ENCODE measurements at regions not wholly inside any gene's neighbourhood (a gene's known extent, or its start where the extent isn't known, plus 50 kb on each side); places are given as distances from the start of the nearest gene placed in this dataset.

GRCh38 chr4:100130964-100131363, 59.3 kb downstream of the DDIT4L start:
- DNase-seq (ENCODE audit: low read depth in 2 of 2), result no peak

- no peak for DNase-seq (ENCODE audit: low read depth in 2 of 2)
Measured at GRCh38 chr4:100130491-100130890, 59.8 kb downstream of the DDIT4L start.

- no peak for DNase-seq (ENCODE audit: low read depth in 2 of 2)
Measured at GRCh38 chr4:100129774-100130173, 60.5 kb downstream of the DDIT4L start.

- DNase-seq (ENCODE audit: low read depth in 2 of 2), result no peak
Measured at GRCh38 chr4:100128338-100128737, 61.9 kb downstream of the DDIT4L start.

DNA sequence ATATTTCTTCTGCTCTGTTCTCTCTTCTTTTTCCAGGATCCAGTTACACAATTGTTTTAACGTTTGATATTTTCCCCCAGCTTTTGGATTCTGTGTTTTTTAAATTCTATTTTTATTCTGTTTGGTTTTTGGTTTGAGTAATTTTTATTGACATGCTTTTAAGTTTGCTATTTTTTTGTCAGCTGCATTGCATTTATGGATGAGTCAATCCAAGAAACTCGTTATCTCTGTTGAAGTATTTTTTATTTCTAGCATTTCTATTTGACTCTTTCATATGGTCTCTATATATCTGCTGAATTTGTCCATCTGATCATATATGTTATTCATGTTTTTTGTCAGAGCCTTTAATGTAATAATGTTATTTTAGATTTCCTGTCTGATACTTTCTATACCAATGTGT, 65.6 kb downstream of the DDIT4L start:
- DNase-seq (ENCODE audit: low read depth in 2 of 2), result no peak

DNA sequence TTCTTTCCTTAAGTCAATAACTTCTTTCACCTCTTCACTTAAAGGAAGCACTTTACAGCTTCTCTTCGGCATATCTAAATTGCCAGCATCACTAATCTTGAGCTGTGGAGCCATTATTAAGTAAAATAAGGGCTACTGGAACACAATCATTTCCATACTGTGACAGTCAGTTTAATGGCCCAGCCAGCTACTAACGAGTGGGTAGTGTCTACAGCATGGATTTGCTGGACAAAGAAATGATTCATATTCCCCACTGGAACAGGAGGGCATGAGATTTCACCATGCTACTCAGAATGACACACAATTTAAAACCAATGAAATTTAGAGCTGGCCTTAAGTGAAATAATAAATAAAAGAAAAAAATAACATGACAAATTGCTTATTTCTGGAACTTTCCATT, 72.1 kb downstream of the DDIT4L start:
- DNase-seq (ENCODE audit: low read depth in 2 of 2), result no peak

DNA sequence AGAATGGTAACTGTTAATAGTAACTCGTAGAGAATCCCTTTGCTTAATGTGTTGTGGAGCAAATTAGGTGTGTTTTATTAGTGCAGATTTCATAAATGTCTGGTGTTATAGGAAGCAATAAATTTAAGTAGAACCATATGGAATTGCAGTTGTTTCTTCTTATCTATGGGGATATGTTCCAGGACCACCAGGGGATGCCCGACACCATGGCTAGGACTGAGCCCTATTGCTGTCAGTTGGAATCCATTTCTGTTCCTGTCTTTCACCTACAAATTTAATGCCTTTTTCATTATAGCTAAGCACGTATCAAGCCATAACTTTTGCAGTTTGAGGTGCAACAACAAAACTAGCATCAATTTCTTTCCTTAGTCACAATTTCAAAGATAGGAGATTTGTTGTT, 72.5 kb downstream of the DDIT4L start:
- no peak for DNase-seq (ENCODE audit: low read depth in 2 of 2)

- no peak for DNase-seq (ENCODE audit: low read depth in 2 of 2)
Measured at GRCh38 chr4:100114909-100115308, 75.4 kb downstream of the DDIT4L start.

DNA sequence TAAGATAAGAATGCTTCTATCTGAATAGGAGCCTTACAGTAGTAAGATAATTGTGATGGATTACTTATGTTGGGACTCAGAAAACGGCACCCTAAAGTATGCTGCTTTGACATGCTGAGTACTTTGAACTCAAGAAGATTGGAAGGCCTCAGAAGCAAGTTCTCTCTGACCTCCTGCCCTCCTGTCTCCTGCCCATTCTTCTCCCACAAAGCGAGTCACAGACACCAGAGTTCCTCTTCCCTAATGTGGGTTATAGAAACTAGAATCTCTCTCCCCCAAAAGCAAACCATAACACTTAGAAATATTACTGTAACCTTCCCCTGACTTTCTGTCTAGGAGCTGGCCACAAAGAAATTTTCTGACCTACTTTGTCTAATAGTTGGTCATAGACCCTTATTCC, 76.5 kb downstream of the DDIT4L start:
- no peak for DNase-seq (ENCODE audit: low read depth in 2 of 2)

DNA sequence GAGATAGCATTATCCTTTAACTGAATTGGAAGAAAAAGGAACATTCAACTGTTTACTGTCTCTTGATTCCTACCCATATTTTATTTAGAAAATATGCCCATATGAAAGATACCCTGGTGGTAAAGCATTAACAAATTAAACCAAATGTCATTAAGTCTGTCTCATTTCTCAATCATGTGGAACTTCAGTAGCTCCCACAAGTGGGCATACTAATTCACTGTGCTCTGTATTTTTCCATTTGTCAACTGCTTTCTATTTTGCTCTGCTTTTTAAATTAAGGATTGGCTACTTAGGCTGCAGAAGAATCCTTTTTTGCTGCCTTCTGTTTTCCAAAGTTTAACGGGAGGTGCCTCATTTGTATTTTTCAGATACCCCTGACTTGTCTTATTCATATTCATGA, 77.2 kb downstream of the DDIT4L start:
- DNase-seq (ENCODE audit: low read depth in 2 of 2), result no peak

DNA sequence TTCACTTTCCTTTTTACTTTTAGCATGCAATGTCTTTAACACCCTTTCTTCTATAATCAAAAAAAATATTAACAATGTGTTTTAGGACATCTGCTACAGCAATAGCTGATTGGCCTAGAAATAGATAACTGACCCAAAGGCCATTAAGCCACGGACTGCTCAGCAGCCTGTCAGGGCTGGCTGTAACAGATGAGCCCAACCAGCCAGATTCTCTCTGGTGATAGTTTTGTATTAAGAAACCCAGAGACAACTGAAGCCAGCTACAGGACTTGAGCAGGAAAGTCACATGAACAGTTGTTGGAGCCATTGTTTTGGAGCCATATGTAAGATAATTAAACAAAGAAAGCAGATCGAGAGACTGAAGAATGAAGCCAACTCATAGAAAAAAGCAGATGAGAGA, 80.3 kb downstream of the DDIT4L start:
- no peak for DNase-seq (ENCODE audit: low read depth in 2 of 2)

DNA sequence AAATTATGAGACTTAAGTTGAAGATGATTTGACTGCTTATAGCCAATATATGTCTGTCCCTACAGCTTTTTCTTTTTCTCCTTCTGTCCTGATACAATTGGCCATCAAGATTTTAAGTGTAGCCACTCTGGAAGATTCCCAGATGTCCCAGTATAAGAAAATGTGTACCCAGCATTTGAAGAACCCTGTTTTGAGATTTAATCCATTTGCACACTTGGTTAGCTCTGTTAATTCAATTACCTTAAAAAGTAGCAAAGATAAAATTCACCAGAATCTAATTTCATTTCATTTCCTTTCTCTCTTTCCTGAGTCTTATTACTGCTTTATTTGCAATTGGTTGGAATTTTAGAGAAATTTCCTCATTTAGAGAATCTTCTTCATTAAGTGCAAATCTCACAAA, 81.4 kb downstream of the DDIT4L start:
- no peak for DNase-seq (ENCODE audit: low read depth in 2 of 2)

- no peak for DNase-seq (ENCODE audit: low read depth in 2 of 2)
Measured at GRCh38 chr4:100106982-100107381, 83.3 kb downstream of the DDIT4L start.

- DNase-seq (ENCODE audit: low read depth in 2 of 2), result no peak
Measured at GRCh38 chr4:100103671-100104070, 86.6 kb downstream of the DDIT4L start.

DNA sequence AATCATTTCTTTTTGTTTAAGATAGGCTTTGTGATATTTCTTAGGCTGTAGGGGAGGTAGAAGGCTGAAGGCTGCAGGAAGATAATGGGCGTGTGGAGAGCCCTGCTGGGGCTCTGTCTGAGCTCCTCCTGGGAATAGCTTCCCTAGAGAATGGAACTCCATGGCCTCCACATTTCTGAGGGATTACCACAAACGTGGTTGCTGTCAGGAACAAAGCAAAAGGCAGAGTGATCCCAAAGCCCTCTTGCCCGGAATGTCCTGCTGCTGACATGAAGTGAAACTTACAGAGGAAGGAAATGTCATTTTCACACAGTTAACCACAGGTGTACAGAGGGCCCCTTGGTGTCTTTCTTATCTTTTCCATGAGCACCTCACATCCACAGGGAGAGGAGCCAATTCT, 89.3 kb downstream of the DDIT4L start:
- no peak for DNase-seq (ENCODE audit: low read depth in 2 of 2)

- DNase-seq (ENCODE audit: low read depth in 2 of 2), result no peak
Measured at GRCh38 chr4:100099746-100100145, 90.5 kb downstream of the DDIT4L start.

- no peak for DNase-seq (ENCODE audit: low read depth in 2 of 2)
Measured at GRCh38 chr4:100098681-100099080, 91.6 kb downstream of the DDIT4L start.

DNA sequence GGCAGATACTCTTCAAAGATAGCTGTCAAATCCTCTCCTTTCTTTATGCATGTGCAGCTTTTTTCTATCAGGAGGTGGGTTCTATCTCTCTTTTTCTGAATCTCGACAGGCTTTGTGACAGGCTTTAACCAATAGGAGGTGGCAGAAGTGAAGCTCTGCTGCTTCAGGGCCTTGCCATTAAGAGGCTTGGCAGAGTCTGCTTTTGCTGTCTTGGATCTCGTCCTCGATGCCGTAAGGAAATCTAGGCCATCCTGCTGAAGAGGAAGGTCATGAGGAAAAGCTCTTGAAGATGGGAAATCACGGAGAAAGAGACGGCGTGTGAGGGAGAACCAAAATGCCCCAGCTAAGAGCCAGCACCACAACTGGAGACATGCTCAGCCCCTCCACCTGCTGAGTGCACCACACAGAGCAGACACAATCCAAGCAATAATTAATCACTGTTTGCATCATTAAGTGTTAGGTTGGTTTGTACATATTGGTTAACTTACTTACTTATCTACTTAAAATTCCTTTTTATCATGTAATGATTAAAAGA, 92.2 kb downstream of the DDIT4L start:
- no peak for DNase-seq (ENCODE audit: low read depth in 2 of 2)

- peak; percentile 34 to 42 for DNase-seq (ENCODE audit: low read depth in 2 of 2)
Measured at GRCh38 chr4:100095729-100096595, 94.3 kb downstream of the DDIT4L start.

GRCh38 chr4:100093091-100093866, 97.0 kb downstream of the DDIT4L start:
- peak; percentile 78 to 85 for DNase-seq (ENCODE audit: low read depth in 2 of 2)

DNA sequence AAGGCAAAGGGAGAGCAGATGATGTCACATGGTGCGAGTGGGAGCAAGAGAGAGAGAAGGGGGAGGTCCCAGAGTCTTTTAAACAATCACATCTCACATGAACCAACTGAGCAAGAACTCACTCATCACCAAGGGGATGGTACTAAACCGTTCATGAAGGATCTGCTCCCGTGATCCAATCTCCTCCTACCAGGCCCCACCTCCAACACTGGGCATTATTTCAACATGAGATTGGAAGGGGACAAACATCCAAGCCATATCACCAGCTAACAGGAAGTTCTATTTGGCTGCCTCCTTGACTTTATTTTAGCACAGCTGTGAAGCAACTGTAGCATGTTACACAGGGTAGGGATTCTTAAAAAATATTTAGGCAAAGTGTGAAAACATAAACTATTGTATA, 102.5 kb downstream of the DDIT4L start:
- no peak for DNase-seq (ENCODE audit: low read depth in 2 of 2)

DNA sequence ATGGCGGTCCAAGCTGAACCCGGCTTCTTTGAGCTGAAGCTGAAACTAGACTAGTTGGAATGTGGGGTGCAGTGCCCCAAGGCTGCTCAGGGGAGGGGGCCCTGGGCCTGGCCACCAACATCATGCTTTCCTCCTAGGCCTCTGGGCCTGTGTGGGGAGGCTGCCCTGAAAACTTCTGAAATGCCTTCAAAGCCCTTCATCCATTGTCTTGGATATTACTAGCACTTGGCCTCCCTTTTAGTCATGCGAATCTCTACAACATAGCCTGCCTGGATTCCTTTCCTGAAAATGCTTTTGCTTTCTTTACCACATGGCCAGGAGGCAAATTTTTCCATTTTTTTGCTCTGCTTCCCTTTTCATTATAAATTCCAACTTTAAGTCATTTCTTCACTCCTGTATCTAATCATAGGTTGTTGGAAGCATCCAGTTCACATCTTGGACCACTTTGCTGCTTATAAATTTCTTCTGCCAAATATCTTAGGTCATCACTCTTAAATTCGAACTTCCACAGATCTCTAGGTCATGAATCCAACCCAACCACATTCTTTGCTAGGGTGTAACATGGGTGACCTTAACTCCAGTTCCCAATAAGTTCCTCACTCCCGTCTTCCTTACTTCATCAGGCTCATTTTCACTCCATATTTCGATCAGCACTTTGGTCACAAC, 103.4 kb downstream of the DDIT4L start:
- DNase-seq (ENCODE audit: low read depth in 2 of 2), result no peak

Data from stimulated activated CD8-positive, alpha-beta memory T cell treated with anti-CD3 and anti-CD28 coated beads, Interleukin-7, amount 100 ng/mL, for 4 hours (primary cell).